Fibroblast of lung (primary cell): ENCODE measurements at regions not wholly inside any gene's neighbourhood (a gene's known extent, or its start where the extent isn't known, plus 50 kb on each side); places are given as distances from the start of the nearest gene placed in this dataset.

Experiments used
- DNase-seq, 2 donors: peaks; one replicate each; pipeline versions ENCODE4 v3.0.0 to v3.0.0-alpha.2; 2010; ENCODE audit warnings: low read depth in 2 of 2
- H2AFZ ChIP-seq: 2 replicates; pipeline ENCODE4 v1.5.1; 2012; ENCODE audit warnings: low read length, control low read depth, inconsistent platforms
- H3K27ac ChIP-seq: 2 replicates; pipeline ENCODE4 v1.5.1; 2011; ENCODE audit warnings: low read length, control low read depth; ENCODE audit not compliant: insufficient read depth
- H3K27me3 ChIP-seq: 2 replicates; pipeline ENCODE4 v1.5.1; 2011; ENCODE audit warnings: mild to moderate bottlenecking, low read length; ENCODE audit not compliant: control insufficient read depth, insufficient read depth
- H3K36me3 ChIP-seq: 2 replicates; pipeline ENCODE4 v1.5.1; 2011; ENCODE audit warnings: low read length; ENCODE audit not compliant: control insufficient read depth, insufficient read depth
- H3K4me1 ChIP-seq: 2 replicates; pipeline ENCODE4 v1.5.1; 2011; ENCODE audit warnings: low read length; ENCODE audit not compliant: control insufficient read depth, insufficient read depth; ENCODE audit errors: extremely low read depth
- H3K4me2 ChIP-seq: 2 replicates; pipeline ENCODE4 v1.5.1; 2011; ENCODE audit warnings: low read length, control low read depth; ENCODE audit not compliant: insufficient read depth; ENCODE audit errors: extremely low read depth
- H3K4me3 ChIP-seq, 4 experiments: fragments of 200-600 bp in 1 of 4; sonication (generic) in 1 of 4; replicated peaks in 1 of 4; 2 replicates each; pipeline ENCODE4 v1.5.1; 2011 to 2016; ENCODE audit warnings: low read length in 4 of 4, low read depth in 3 of 4, mild to moderate bottlenecking in 3 of 4, control low read depth in 2 of 4, inconsistent platforms in 1 of 4, mixed read lengths in 1 of 4; ENCODE audit not compliant: insufficient read depth in 1 of 4; ENCODE audit errors: control extremely low read depth in 1 of 4
- H3K79me2 ChIP-seq: 2 replicates; pipeline ENCODE4 v1.5.1; 2012; ENCODE audit warnings: mild to moderate bottlenecking, low read length, inconsistent platforms; ENCODE audit not compliant: control insufficient read depth, insufficient read depth
- H3K9ac ChIP-seq: 2 replicates; pipeline ENCODE4 v1.5.1; 2011; ENCODE audit warnings: mild to moderate bottlenecking, low read length, control low read depth; ENCODE audit not compliant: insufficient read depth
- H3K9me3 ChIP-seq: 2 replicates; pipeline ENCODE4 v1.5.1; 2012; ENCODE audit warnings: low read depth, low read length; ENCODE audit not compliant: control insufficient read depth, insufficient read depth
- H4K20me1 ChIP-seq: 2 replicates; pipeline ENCODE4 v1.5.1; 2011; ENCODE audit warnings: low read length; ENCODE audit not compliant: control insufficient read depth, insufficient read depth; ENCODE audit errors: extremely low read depth
- CTCF ChIP-seq, 2 donors: IDR thresholded peaks in 1 of 2; conservative IDR thresholded peaks in 1 of 2; 1 replicate in 1 of 2; 2 replicates in 1 of 2; pipeline ENCODE4 v1.5.1; 2011 to 2012; ENCODE audit warnings: low read length in 2 of 2, control low read depth in 1 of 2, inconsistent platforms in 1 of 2, low read depth in 1 of 2, mild to moderate bottlenecking in 1 of 2
- EZH2 ChIP-seq: IDR thresholded peaks from 2 replicates; pipeline ENCODE4 v1.5.1; 2012; ENCODE audit warnings: low read length, control low read depth, mild to moderate bottlenecking; ENCODE audit errors: missing control alignments

GRCh38 chr9:73611032-73611431 is 459.4 kb downstream of the ANXA1 start:
- Histone ChIP-seq H3K27me3 (no peaks in the 10 kb centered on the region), H3K27ac (no peak overlapping the region), H3K9me3 (no peaks in the 10 kb centered on the region), H3K79me2 (no peaks in the 10 kb centered on the region), H3K4me3 (no peak overlapping the region), H3K36me3 (no peaks in the 10 kb centered on the region), H3K4me1 (no peaks in the 10 kb centered on the region), H4K20me1 (no peaks in the 10 kb centered on the region), H3K4me2 (no peak overlapping the region), H3K9ac (no peak overlapping the region), H2AFZ (no peak overlapping the region)
- TF ChIP-seq EZH2 (no peak), CTCF (conservative IDR thresholded peaks at IDR 0.05 in 1 of 2, IDR thresholded peaks at IDR 0.05 in 1 of 2; ENCODE audit: low read depth in 1 of 2, low read length in 2 of 2) (no peak)
- peak in 1 of 2 donors; percentile 3 for DNase-seq

- no peaks in the 10 kb centered on the region for H4K20me1 ChIP-seq
- H3K4me3 ChIP-seq, result no peak overlapping the region
- no peak for TF ChIP-seq EZH2
- no peak for TF ChIP-seq CTCF (conservative IDR thresholded peaks at IDR 0.05 in 1 of 2, IDR thresholded peaks at IDR 0.05 in 1 of 2; ENCODE audit: low read depth in 1 of 2, low read length in 2 of 2)
- H3K79me2 ChIP-seq, result no peaks in the 10 kb centered on the region
- DNase-seq, result peak in 1 of 2 donors; percentile 98
- H3K27me3 ChIP-seq, result no peaks in the 10 kb centered on the region
- H3K27ac ChIP-seq, result no peak overlapping the region
- H3K4me1 ChIP-seq, result no peaks in the 10 kb centered on the region
- no peaks in the 10 kb centered on the region for H3K9me3 ChIP-seq
- no peak overlapping the region for H2AFZ ChIP-seq
- no peak overlapping the region for H3K4me2 ChIP-seq
- H3K9ac ChIP-seq, result no peak overlapping the region
- no peaks in the 10 kb centered on the region for H3K36me3 ChIP-seq
Observed at GRCh38 chr9:73613092-73613701, 461.5 kb downstream of the ANXA1 start.

- H3K4me3 ChIP-seq, result no peak overlapping the region
- no peaks in the 10 kb centered on the region for H3K9me3 ChIP-seq
- no peak overlapping the region for H3K27ac ChIP-seq
- TF ChIP-seq CTCF (conservative IDR thresholded peaks at IDR 0.05 in 1 of 2, IDR thresholded peaks at IDR 0.05 in 1 of 2; ENCODE audit: low read depth in 1 of 2, low read length in 2 of 2), result no peak
- TF ChIP-seq EZH2, result no peak
- H3K36me3 ChIP-seq, result no peaks in the 10 kb centered on the region
- H3K4me2 ChIP-seq, result no peak overlapping the region
- no peak for DNase-seq
- H3K27me3 ChIP-seq, result no peaks in the 10 kb centered on the region
- no peaks in the 10 kb centered on the region for H3K79me2 ChIP-seq
- H2AFZ ChIP-seq, result no peak overlapping the region
- H3K4me1 ChIP-seq, result no peaks in the 10 kb centered on the region
- no peaks in the 10 kb centered on the region for H4K20me1 ChIP-seq
- no peak overlapping the region for H3K9ac ChIP-seq
Observed at GRCh38 chr9:73615557-73615956, 463.9 kb downstream of the ANXA1 start.
